ENCODE measurements at regions not wholly inside any gene's neighbourhood (a gene's known extent, or its start where the extent isn't known, plus 50 kb on each side); places are given as distances from the start of the nearest gene placed in this dataset.

DNA sequence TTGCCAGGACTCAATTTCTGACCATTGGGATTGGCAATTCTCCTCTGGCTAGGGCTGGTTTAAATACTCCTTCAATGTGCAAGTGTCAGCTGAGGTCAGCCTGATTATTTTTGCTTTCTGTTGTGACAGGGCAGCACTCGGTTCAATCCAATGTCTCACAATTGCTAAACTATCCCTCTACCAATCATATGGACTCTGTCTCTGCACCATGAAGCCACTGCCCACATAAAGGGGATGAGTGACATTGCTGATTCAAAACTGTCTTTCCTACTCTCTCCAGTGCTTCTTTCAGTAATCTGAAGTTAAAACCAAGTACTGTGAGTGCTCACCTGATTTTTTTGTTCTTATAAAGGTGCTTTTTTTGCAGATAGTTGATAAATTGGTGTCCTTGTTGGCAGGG lies 1030.7 kb downstream of the GLUD2 start:
- no peak for DNase-seq
- Histone ChIP-seq H3K27me3 (ENCODE audit: control insufficient read depth, insufficient read depth, low read length) (no peaks in the 10 kb centered on the region), H3K36me3 (ENCODE audit: control insufficient read depth, insufficient read depth, low read length) (no peaks in the 10 kb centered on the region), H3K27ac (ENCODE audit: low read length) (no peak overlapping the region), H3K9me3 (ENCODE audit: control insufficient read depth, low read depth, low read length) (no peaks in the 10 kb centered on the region), H3K4me1 (ENCODE audit: control insufficient read depth, insufficient read depth, low read length) (no peaks in the 10 kb centered on the region), H3K4me3 (ENCODE audit: low read length) (no peak overlapping the region)
- WGBS (ENCODE audit: insufficient coverage, low lambda C conversion rate) = no CpG with 5 or more reads among the region's 1 CpG

DNA sequence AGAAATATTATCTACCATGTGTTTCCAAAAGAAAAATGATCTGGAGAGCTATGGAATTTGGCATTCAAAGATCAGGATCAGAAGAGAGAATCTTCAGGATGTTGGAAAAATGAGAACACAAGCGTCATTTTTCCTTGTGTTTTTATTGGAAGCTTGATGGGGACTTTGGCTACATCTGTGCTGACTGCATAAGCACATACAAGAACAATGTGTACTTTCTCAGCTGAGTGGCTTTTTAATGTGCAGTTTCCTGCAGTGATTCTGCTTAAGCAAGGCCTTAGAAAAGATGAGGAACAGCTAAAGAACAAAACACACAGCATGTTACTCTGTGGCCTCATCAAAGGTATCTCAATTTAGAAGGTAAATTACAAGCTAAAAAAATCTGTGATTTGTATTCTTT lies 1039.9 kb downstream of the GLUD2 start:
- DNase-seq = no peak
- Histone ChIP-seq H3K27ac (ENCODE audit: low read length) (no peak overlapping the region), H3K4me1 (ENCODE audit: control insufficient read depth, insufficient read depth, low read length) (no peaks in the 10 kb centered on the region), H3K36me3 (ENCODE audit: control insufficient read depth, insufficient read depth, low read length) (no peaks in the 10 kb centered on the region), H3K9me3 (ENCODE audit: control insufficient read depth, low read depth, low read length) (no peaks in the 10 kb centered on the region), H3K27me3 (ENCODE audit: control insufficient read depth, insufficient read depth, low read length) (no peaks in the 10 kb centered on the region), H3K4me3 (ENCODE audit: low read length) (no peak overlapping the region)
- no CpG with 5 or more reads among the region's 1 CpG for WGBS (ENCODE audit: insufficient coverage, low lambda C conversion rate)

DNA sequence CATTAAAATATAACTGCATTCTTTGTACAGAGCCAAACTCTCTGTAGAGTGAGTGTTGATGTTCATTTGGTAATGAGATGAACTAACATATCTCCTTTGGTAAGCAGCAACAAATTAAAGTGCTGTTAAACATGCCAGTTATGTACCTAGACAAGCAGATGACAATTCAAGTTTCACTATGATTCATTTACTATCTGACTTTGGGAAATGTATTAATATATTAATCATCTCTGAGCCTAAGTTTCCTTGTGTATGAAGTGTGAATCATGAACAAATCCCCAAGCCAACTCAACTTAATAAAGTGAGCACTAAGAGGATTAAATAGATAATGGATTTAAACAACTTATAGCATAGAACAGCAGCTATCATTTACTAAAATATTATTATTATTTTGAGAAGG lies 1044.2 kb downstream of the GLUD2 start:
- no peak for DNase-seq
- no peaks in the 10 kb centered on the region for H3K4me1 ChIP-seq (ENCODE audit: control insufficient read depth, insufficient read depth, low read length)
- no peak overlapping the region for H3K4me3 ChIP-seq (ENCODE audit: low read length)
- no peaks in the 10 kb centered on the region for H3K27me3 ChIP-seq (ENCODE audit: control insufficient read depth, insufficient read depth, low read length)
- H3K36me3 ChIP-seq (ENCODE audit: control insufficient read depth, insufficient read depth, low read length) = no peaks in the 10 kb centered on the region
- no peak overlapping the region for H3K27ac ChIP-seq (ENCODE audit: low read length)
- H3K9me3 ChIP-seq (ENCODE audit: control insufficient read depth, low read depth, low read length) = no peaks in the 10 kb centered on the region

DNA sequence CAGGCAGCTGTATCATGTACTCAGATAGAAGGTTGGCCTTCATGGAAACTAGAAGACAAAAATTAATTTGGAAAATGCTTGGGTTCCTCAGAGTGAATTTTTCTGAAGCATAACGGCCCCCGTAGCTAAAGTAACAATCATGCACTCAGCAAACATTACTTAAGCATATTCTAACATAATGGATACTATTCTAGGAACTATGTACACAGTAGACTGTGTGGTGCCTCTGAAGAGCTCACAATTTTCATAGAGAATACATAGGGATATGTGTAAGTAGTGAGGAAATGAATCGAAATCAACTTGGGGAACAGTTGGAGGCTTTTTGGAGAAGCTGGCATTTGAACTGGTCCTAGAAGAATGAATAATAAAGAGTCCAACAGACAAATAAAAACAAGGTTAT lies 1045.0 kb downstream of the GLUD2 start:
- H3K27ac ChIP-seq (ENCODE audit: low read length) = no peak overlapping the region
- WGBS (ENCODE audit: insufficient coverage, low lambda C conversion rate) = no CpG with 5 or more reads among the region's 3 CpGs
- no peak for DNase-seq
- no peaks in the 10 kb centered on the region for H3K4me1 ChIP-seq (ENCODE audit: control insufficient read depth, insufficient read depth, low read length)
- H3K9me3 ChIP-seq (ENCODE audit: control insufficient read depth, low read depth, low read length) = no peaks in the 10 kb centered on the region
- H3K4me3 ChIP-seq (ENCODE audit: low read length) = no peak overlapping the region
- no peaks in the 10 kb centered on the region for H3K36me3 ChIP-seq (ENCODE audit: control insufficient read depth, insufficient read depth, low read length)
- H3K27me3 ChIP-seq (ENCODE audit: control insufficient read depth, insufficient read depth, low read length) = no peaks in the 10 kb centered on the region

DNA sequence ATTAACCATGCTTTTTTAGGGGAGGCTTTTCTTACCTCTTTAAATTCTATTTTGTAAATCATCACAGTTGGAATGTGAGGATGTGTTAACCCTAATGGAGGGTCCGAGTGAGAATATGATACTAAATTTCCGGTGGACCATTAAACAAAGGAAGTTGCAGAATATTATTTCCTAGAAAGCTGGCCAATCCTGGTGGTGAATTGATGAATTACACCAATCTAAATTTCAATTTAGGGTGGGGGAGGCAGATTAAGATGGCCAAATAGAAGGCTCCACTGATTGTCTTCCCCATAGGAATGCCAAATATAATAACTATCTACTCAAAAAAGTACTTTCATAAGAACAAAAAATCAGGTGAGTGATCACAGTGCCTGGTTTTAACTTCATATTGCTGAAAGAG lies 1045.6 kb downstream of the GLUD2 start:
- no peak overlapping the region for H3K27ac ChIP-seq (ENCODE audit: low read length)
- H3K4me3 ChIP-seq (ENCODE audit: low read length) = no peak overlapping the region
- H3K27me3 ChIP-seq (ENCODE audit: control insufficient read depth, insufficient read depth, low read length) = no peaks in the 10 kb centered on the region
- WGBS (ENCODE audit: insufficient coverage, low lambda C conversion rate) = no CpG with 5 or more reads among the region's 2 CpGs
- no peaks in the 10 kb centered on the region for H3K9me3 ChIP-seq (ENCODE audit: control insufficient read depth, low read depth, low read length)
- DNase-seq = no peak
- no peaks in the 10 kb centered on the region for H3K36me3 ChIP-seq (ENCODE audit: control insufficient read depth, insufficient read depth, low read length)
- H3K4me1 ChIP-seq (ENCODE audit: control insufficient read depth, insufficient read depth, low read length) = no peaks in the 10 kb centered on the region

DNA sequence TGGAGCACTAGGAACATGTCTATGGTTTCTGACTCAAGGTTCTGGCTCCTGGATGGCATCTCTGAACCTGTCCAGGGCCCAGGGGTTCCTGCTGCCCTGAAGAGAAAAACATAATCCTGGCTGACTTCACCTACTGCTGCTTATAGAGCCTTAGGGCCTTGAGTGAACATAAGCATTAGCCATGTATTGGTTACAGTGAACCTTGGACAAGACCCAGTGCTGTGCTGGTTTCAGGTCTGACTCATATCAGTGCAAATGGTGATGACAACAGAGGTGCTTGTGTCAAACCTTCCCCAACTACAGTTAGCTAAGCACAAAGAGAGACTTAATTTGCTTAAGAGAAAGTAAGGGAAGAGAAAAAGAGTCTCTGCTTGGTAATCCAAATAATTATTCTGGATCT lies 1047.2 kb downstream of the GLUD2 start:
- no peak overlapping the region for H3K27ac ChIP-seq (ENCODE audit: low read length)
- no peaks in the 10 kb centered on the region for H3K4me1 ChIP-seq (ENCODE audit: control insufficient read depth, insufficient read depth, low read length)
- no peaks in the 10 kb centered on the region for H3K27me3 ChIP-seq (ENCODE audit: control insufficient read depth, insufficient read depth, low read length)
- no peaks in the 10 kb centered on the region for H3K9me3 ChIP-seq (ENCODE audit: control insufficient read depth, low read depth, low read length)
- DNase-seq = no peak
- no peaks in the 10 kb centered on the region for H3K36me3 ChIP-seq (ENCODE audit: control insufficient read depth, insufficient read depth, low read length)
- no peak overlapping the region for H3K4me3 ChIP-seq (ENCODE audit: low read length)

DNA sequence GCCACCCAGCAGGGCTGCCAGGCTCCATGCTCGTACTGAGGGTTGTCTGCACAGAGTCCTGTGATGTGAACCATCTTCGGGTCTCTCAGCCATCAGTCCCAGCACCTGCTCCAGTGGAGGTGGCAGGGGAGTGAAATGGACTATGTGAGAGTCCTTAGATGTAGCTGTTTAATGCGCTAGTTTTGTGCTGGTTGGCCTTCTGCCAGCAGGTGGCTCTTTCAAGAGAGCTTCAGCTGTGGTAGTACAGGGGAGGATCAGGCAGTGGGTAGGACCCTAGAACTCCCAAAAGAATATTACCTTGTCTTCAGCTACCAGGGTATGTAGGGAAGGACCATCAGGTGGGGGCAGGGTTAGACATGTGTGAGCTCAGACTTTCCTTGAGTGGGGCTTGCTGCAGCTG lies 1066.0 kb downstream of the GLUD2 start:
- no peak for DNase-seq
- H3K36me3 ChIP-seq (ENCODE audit: control insufficient read depth, insufficient read depth, low read length) = no peaks in the 10 kb centered on the region
- no peaks in the 10 kb centered on the region for H3K27me3 ChIP-seq (ENCODE audit: control insufficient read depth, insufficient read depth, low read length)
- no peak overlapping the region for H3K4me3 ChIP-seq (ENCODE audit: low read length)
- H3K9me3 ChIP-seq (ENCODE audit: control insufficient read depth, low read depth, low read length) = no peaks in the 10 kb centered on the region
- no peaks in the 10 kb centered on the region for H3K4me1 ChIP-seq (ENCODE audit: control insufficient read depth, insufficient read depth, low read length)
- WGBS (ENCODE audit: insufficient coverage, low lambda C conversion rate) = no CpG with 5 or more reads among the region's 3 CpGs
- H3K27ac ChIP-seq (ENCODE audit: low read length) = no peak overlapping the region

DNA sequence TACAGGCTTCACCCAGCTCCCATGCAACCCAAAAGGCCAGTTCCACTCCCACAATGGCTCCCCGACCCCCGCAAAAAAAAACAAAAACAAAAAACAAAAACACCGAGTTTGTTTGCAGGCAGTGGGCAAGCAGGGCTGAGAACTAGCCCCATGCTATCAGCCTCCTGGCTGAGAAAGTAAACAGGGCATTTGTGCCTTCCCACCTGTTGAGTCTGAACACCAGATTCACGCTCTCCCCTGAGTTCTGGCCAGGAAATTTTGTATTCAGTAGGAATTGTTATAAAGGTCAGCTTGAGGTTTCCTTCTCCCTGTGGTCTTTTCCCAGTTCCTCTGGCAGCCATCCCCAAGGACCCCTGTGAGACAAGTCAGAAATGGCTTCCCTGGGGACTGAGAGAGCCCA lies 1066.5 kb downstream of the GLUD2 start:
- Histone ChIP-seq H3K4me3 (ENCODE audit: low read length) (no peak overlapping the region), H3K36me3 (ENCODE audit: control insufficient read depth, insufficient read depth, low read length) (no peaks in the 10 kb centered on the region), H3K27ac (ENCODE audit: low read length) (no peak overlapping the region), H3K9me3 (ENCODE audit: control insufficient read depth, low read depth, low read length) (no peaks in the 10 kb centered on the region), H3K4me1 (ENCODE audit: control insufficient read depth, insufficient read depth, low read length) (no peaks in the 10 kb centered on the region), H3K27me3 (ENCODE audit: control insufficient read depth, insufficient read depth, low read length) (no peaks in the 10 kb centered on the region)
- no peak for DNase-seq
- no CpG with 5 or more reads among the region's 4 CpGs for WGBS (ENCODE audit: insufficient coverage, low lambda C conversion rate)

DNA sequence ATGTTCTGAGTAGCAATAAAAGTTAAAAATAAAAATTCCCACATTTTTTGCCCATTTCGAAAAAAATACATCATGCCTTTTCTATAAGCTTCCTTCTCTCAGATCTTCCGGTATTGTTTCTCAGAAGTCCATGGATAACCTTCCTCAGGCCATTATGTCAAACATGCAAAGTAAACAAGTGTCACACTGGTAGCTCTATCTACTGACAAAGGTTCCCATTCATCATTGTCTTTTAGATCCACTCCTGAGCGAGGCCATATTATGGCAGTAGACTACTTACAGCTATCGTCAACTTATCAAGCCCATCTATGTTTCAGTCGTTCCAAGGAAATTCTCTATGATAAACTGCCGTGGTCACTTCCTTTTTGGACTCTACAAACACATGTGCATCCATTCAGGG lies 1068.2 kb downstream of the GLUD2 start:
- no peak for DNase-seq
- H3K36me3 ChIP-seq (ENCODE audit: control insufficient read depth, insufficient read depth, low read length) = no peaks in the 10 kb centered on the region
- H3K27me3 ChIP-seq (ENCODE audit: control insufficient read depth, insufficient read depth, low read length) = no peaks in the 10 kb centered on the region
- no peak overlapping the region for H3K4me3 ChIP-seq (ENCODE audit: low read length)
- WGBS (ENCODE audit: insufficient coverage, low lambda C conversion rate) = no CpG with 5 or more reads among the region's 6 CpGs
- H3K4me1 ChIP-seq (ENCODE audit: control insufficient read depth, insufficient read depth, low read length) = no peaks in the 10 kb centered on the region
- no peaks in the 10 kb centered on the region for H3K9me3 ChIP-seq (ENCODE audit: control insufficient read depth, low read depth, low read length)
- H3K27ac ChIP-seq (ENCODE audit: low read length) = no peak overlapping the region

DNA sequence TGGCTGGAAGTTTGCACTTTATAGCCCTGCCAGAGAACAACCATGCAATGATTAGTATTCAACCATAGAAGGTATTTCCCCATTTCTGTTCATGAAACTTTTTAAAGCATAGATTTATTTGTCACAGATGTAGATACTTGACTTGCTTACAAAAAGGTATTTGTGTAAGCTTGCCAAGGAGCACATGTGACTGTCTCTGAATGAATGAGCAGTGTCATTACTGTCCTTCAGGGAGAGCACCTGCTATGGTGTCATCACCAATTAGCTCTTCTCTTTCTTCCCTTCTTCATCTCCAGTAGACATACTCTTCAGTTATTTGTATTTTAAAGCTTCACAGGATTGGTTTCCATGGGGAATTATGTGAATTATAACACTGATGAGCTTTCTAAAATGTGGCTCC lies 1064.7 kb upstream of the GRIA3 start:
- Histone ChIP-seq H3K9me3 (ENCODE audit: control insufficient read depth, low read depth, low read length) (no peaks in the 10 kb centered on the region), H3K36me3 (ENCODE audit: control insufficient read depth, insufficient read depth, low read length) (no peaks in the 10 kb centered on the region), H3K27me3 (ENCODE audit: control insufficient read depth, insufficient read depth, low read length) (no peaks in the 10 kb centered on the region), H3K4me3 (ENCODE audit: low read length) (no peak overlapping the region), H3K27ac (ENCODE audit: low read length) (no peak overlapping the region), H3K4me1 (ENCODE audit: control insufficient read depth, insufficient read depth, low read length) (no peaks in the 10 kb centered on the region)
- no peak for DNase-seq

DNA sequence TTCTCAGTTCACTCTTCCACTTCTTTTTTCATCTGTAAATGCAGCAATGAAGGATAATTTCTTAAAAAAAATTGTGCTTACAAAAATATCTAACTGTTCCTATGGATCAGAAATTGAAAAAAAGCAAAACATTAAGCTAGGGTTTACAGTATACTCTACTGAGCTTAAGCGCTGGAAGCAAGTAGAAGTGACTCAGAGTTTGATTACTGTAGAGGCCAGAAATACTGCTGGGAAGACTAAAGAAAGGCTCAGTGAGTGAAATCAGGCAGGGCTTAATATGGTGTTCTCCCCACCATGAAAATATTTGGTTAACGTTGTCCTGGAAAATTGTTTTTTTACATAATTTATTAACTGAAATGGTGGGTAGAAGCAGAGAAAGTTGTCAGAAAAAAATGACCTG lies 1061.8 kb upstream of the GRIA3 start:
- no peaks in the 10 kb centered on the region for H3K9me3 ChIP-seq (ENCODE audit: control insufficient read depth, low read depth, low read length)
- no CpG with 5 or more reads among the region's 2 CpGs for WGBS (ENCODE audit: insufficient coverage, low lambda C conversion rate)
- H3K4me3 ChIP-seq (ENCODE audit: low read length) = no peak overlapping the region
- H3K4me1 ChIP-seq (ENCODE audit: control insufficient read depth, insufficient read depth, low read length) = no peaks in the 10 kb centered on the region
- no peak for DNase-seq
- no peak overlapping the region for H3K27ac ChIP-seq (ENCODE audit: low read length)
- no peaks in the 10 kb centered on the region for H3K27me3 ChIP-seq (ENCODE audit: control insufficient read depth, insufficient read depth, low read length)
- no peaks in the 10 kb centered on the region for H3K36me3 ChIP-seq (ENCODE audit: control insufficient read depth, insufficient read depth, low read length)

DNA sequence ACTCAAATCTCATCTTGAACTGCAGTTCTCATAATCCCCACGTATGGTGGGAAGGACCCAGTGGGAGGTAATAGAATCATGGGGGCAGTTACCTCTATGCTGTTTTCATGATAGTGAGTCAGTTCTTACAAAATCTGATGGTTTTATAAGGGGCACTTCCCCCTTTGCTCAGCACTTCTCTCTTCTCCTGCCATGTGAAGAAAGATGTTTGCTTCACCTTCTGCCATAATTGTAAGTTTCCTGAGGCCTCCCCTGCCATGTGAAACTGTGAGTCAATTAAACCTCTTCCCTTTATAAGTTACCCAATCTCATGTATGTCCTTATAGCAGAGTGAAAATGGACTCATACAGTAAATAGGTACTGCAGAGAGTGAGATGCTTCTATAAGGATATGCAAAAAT lies 1050.6 kb upstream of the GRIA3 start:
- no peaks in the 10 kb centered on the region for H3K36me3 ChIP-seq (ENCODE audit: control insufficient read depth, insufficient read depth, low read length)
- no CpG with 5 or more reads among the region's 1 CpG for WGBS (ENCODE audit: insufficient coverage, low lambda C conversion rate)
- H3K4me1 ChIP-seq (ENCODE audit: control insufficient read depth, insufficient read depth, low read length) = no peaks in the 10 kb centered on the region
- no peaks in the 10 kb centered on the region for H3K9me3 ChIP-seq (ENCODE audit: control insufficient read depth, low read depth, low read length)
- no peak overlapping the region for H3K4me3 ChIP-seq (ENCODE audit: low read length)
- no peaks in the 10 kb centered on the region for H3K27me3 ChIP-seq (ENCODE audit: control insufficient read depth, insufficient read depth, low read length)
- DNase-seq = no peak
- no peak overlapping the region for H3K27ac ChIP-seq (ENCODE audit: low read length)

Measured in large intestine (tissue), 3 donors.